PC-9 (cell line): ENCODE measurements at regions not wholly inside any gene's neighbourhood (a gene's known extent, or its start where the extent isn't known, plus 50 kb on each side); places are given as distances from the start of the nearest gene placed in this dataset.

Source experiments
- CTCF ChIP-seq: fragments of 200-600 bp; sonication (generic); conservative IDR thresholded peaks from 2 replicates; pipeline ENCODE4 v1.6.1; 2017; ENCODE audit warnings: mixed run types, antibody characterized with exemption, mild to moderate bottlenecking, moderate library complexity
- EZH2 ChIP-seq: fragments of 200-600 bp; sonication (generic); IDR thresholded peaks from 2 replicates; pipeline ENCODE4 v1.8.0; 2017; ENCODE audit warnings: antibody characterized with exemption, low read depth

GRCh38 chr6:10268611-10269310, 146.1 kb downstream of the TFAP2A start:
- TF ChIP-seq EZH2 (no peak), CTCF (no peak)
